ENCODE measurements at regions not wholly inside any gene's neighbourhood (a gene's known extent, or its start where the extent isn't known, plus 50 kb on each side); places are given as distances from the start of the nearest gene placed in this dataset.

GRCh38 chr3:194768586-194768985 is 82.9 kb downstream of the FAM43A start:
- no peak for TF ChIP-seq ZNF274 (IDR thresholded peaks at IDR 0.05; ENCODE audit: low read depth, low read length)
- TF ChIP-seq SUZ12 (IDR thresholded peaks at IDR 0.05; ENCODE audit: extremely low read depth, insufficient read depth, insufficient read length): no peak

Data from NT2/D1 (cell line).